Small intestine (tissue), 7 donors: ENCODE measurements at regions not wholly inside any gene's neighbourhood (a gene's known extent, or its start where the extent isn't known, plus 50 kb on each side); places are given as distances from the start of the nearest gene placed in this dataset.
"Not testable (repeated sequence)": the region's sequence is repeated elsewhere in the genome, so short reads cannot be mapped to it uniquely, and the experiment has no call there.

Experiments used
- DNase-seq, 2 donors: peaks; one replicate each; pipeline versions ENCODE4 v3.0.0 to v3.0.0-alpha.2; 2013
- FAIRE-seq: peaks from 2 replicates; lab custom pipeline; 2012; peaks lifted over from hg19 to GRCh38; lab: Jason Lieb, UNC
- H3K27ac ChIP-seq, 3 donors: one replicate each; pipeline ENCODE4 v1.5.1; 2013; ENCODE audit warnings: low read length in 2 of 3, mild to moderate bottlenecking in 2 of 3, control low read depth in 1 of 3, inconsistent platforms in 1 of 3, low read depth in 1 of 3, moderate library complexity in 1 of 3
- H3K27me3 ChIP-seq, 3 donors: one replicate each; pipeline ENCODE4 v1.6.1; 2013; ENCODE audit warnings: low read length in 3 of 3, inconsistent platforms in 1 of 3; ENCODE audit not compliant: control insufficient read depth in 3 of 3, insufficient read depth in 3 of 3
- H3K36me3 ChIP-seq, 3 donors: one replicate each; pipeline ENCODE4 v1.6.1; 2013; ENCODE audit warnings: low read length in 3 of 3, inconsistent platforms in 1 of 3, low read depth in 1 of 3, mild to moderate bottlenecking in 1 of 3, moderate library complexity in 1 of 3; ENCODE audit not compliant: control insufficient read depth in 3 of 3, insufficient read depth in 2 of 3
- H3K4me1 ChIP-seq, 3 donors: one replicate each; pipeline ENCODE4 v1.6.1; 2013; ENCODE audit warnings: low read length in 2 of 3, inconsistent platforms in 1 of 3, low read depth in 1 of 3, mild to moderate bottlenecking in 1 of 3, moderate library complexity in 1 of 3; ENCODE audit not compliant: control insufficient read depth in 3 of 3, insufficient read depth in 2 of 3
- H3K4me3 ChIP-seq, 3 donors: one replicate each; pipeline ENCODE4 v1.5.1; 2013; ENCODE audit warnings: low read length in 3 of 3, control low read depth in 1 of 3, inconsistent platforms in 1 of 3, low read depth in 1 of 3, mild to moderate bottlenecking in 1 of 3, moderate library complexity in 1 of 3
- H3K9me3 ChIP-seq, 2 donors: one replicate each; pipeline ENCODE4 v1.6.1; 2013; ENCODE audit warnings: low read depth in 1 of 2, low read length in 1 of 2; ENCODE audit not compliant: control insufficient read depth in 2 of 2, insufficient read depth in 1 of 2
- WGBS, 3 donors: extraction: QIAGEN DNeasy Blood & Tissue Kit; methylation state at CpG; one replicate each; pipeline ENCODE4 v1.1.7; 2013; 5-methylcytosine and 5-hydroxymethylcytosine counted together
- donor health status: healthy with polysubstance abuse.
- donor health status: control.
- donor health status: control.
- donor health status: Bipolar disorder and iron deficiency.
- donor health status: healthy.

GRCh38 chr18:52136532-52136931 lies 203.5 kb upstream of the DCC start:
- Histone ChIP-seq H3K9me3 (peaks cover 1 to 14% of the 10 kb centered on the region in 2 donors), H3K4me1 (no peaks in the 10 kb centered on the region), H3K4me3 (no peak overlapping the region), H3K27me3 (no peaks in the 10 kb centered on the region), H3K36me3 (no peaks in the 10 kb centered on the region), H3K27ac (no peak overlapping the region)
- no peak for DNase-seq
- no peak for FAIRE-seq

GRCh38 chr18:52140986-52141385 lies 199.0 kb upstream of the DCC start:
- FAIRE-seq (no peak), DNase-seq (no peak)
- 74 to 85% (median 77%) methylated on average over 6 of the region's 6 CpGs for WGBS, 3 donors
- Histone ChIP-seq H3K36me3 (no peaks in the 10 kb centered on the region), H3K4me1 (no peaks in the 10 kb centered on the region), H3K4me3 (no peak overlapping the region), H3K27ac (no peak overlapping the region), H3K27me3 (no peaks in the 10 kb centered on the region), H3K9me3 (peaks cover 1 to 10% of the 10 kb centered on the region in 2 donors)

DNA sequence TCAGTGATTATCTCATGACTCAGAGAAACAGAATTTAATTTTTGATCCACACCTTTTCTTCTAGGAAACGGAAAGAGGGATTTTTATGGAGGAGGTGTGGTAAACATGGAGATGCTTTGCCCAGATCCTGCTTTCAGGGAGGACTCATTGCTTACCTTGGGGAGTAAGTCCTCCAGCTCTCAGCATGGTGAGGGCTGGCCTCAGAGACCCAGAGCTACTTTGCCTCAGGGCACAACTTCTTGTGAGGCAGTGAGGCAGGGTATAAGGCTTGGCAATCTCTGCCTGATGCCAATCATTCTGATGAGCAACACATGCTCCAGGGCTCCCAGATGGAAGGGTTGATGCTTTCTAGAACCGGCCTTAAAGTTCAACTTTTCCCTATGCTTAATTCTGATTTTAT lies 189.9 kb upstream of the DCC start:
- no peak overlapping the region for H3K4me3 ChIP-seq
- H3K4me1 ChIP-seq, result no peaks in the 10 kb centered on the region
- DNase-seq (no peak), FAIRE-seq (no peak)
- no peaks in the 10 kb centered on the region for H3K36me3 ChIP-seq
- no peaks in the 10 kb centered on the region for H3K27me3 ChIP-seq
- 62 to 71% (median 65%) methylated on average over 2 of the region's 2 CpGs for WGBS, 3 donors
- no peaks in the 10 kb centered on the region for H3K9me3 ChIP-seq
- H3K27ac ChIP-seq, result no peak overlapping the region

GRCh38 chr18:52152036-52152435 lies 188.0 kb upstream of the DCC start:
- Histone ChIP-seq H3K27ac (no peak overlapping the region), H3K27me3 (no peaks in the 10 kb centered on the region), H3K36me3 (no peaks in the 10 kb centered on the region), H3K4me3 (no peak overlapping the region), H3K9me3 (no peaks in the 10 kb centered on the region), H3K4me1 (no peaks in the 10 kb centered on the region)
- 69 to 79% (median 71%) methylated on average over 3 of the region's 3 CpGs for WGBS, 3 donors
- DNase-seq (no peak), FAIRE-seq (no peak)

DNA sequence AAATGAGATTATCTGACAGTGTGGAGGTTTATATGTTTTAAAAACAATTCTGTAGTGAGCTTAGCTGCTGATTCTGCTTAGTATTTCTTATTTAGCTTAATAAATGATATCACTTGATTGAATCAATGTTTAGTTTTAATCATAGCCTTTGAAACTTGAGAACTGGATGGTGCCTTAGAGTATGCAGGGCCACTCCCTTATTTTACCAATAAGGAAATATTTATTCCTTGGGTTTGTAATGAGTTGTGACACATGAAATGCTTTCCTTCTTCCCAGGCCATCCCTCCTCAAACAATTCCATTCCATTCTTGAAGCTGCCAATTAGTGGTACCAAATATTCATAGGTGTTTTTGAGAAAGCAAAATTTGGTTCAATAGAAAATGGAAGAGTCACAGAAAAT lies 183.8 kb upstream of the DCC start:
- Histone ChIP-seq H3K4me1 (no peaks in the 10 kb centered on the region), H3K27me3 (no peaks in the 10 kb centered on the region), H3K4me3 (no peak overlapping the region), H3K9me3 (no peaks in the 10 kb centered on the region), H3K27ac (no peak overlapping the region), H3K36me3 (no peaks in the 10 kb centered on the region)
- DNase-seq, result no peak
- no peak for FAIRE-seq

- Histone ChIP-seq H3K27ac (no peak overlapping the region), H3K27me3 (no peaks in the 10 kb centered on the region), H3K9me3 (peaks cover 0 to 8% of the 10 kb centered on the region in 2 donors), H3K4me3 (no peak overlapping the region), H3K36me3 (no peaks in the 10 kb centered on the region), H3K4me1 (no peaks in the 10 kb centered on the region)
- WGBS, 3 donors, result 36 to 67% (median 46%) methylated on average over 2 of the region's 2 CpGs
- DNase-seq, result no peak
- FAIRE-seq, result no peak
Observed at GRCh38 chr18:52160636-52161035, 179.4 kb upstream of the DCC start.

GRCh38 chr18:52163478-52163877 lies 176.5 kb upstream of the DCC start:
- WGBS, 3 donors, result 94 to 100% (median 98%) methylated on average over 1 of the region's 1 CpG
- Histone ChIP-seq H3K27me3 (no peaks in the 10 kb centered on the region), H3K4me3 (no peak overlapping the region), H3K4me1 (no peaks in the 10 kb centered on the region), H3K9me3 (peaks cover 0 to 8% of the 10 kb centered on the region in 2 donors), H3K27ac (no peak overlapping the region), H3K36me3 (no peaks in the 10 kb centered on the region)
- DNase-seq, result no peak
- FAIRE-seq, result no peak

DNA sequence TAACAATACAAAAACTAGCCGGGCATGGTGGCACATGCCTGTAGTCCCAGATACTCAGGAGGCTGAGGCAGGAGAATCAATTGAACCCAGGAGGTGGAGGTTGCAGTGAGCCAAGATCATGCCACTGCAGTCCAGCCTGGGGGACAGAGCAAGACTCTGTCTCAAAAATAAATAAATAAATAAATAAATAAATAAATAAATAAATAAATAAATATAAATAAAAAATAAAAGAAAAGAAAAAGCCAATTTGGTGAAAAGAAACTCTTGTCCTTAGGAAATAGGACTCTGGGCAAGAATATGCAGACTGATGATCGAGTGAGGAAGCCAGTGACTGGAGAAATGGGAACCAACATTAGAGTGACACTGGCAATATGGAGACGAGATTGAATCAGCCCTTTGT lies 171.9 kb upstream of the DCC start:
- DNase-seq, H3K27me3 ChIP-seq, H3K36me3 ChIP-seq, H3K4me3 ChIP-seq, H3K27ac ChIP-seq, H3K9me3 ChIP-seq, H3K4me1 ChIP-seq, FAIRE-seq: not testable (repeated sequence)
- WGBS, 3 donors, result 67 to 90% (median 71%) methylated on average over 3 of the region's 3 CpGs

DNA sequence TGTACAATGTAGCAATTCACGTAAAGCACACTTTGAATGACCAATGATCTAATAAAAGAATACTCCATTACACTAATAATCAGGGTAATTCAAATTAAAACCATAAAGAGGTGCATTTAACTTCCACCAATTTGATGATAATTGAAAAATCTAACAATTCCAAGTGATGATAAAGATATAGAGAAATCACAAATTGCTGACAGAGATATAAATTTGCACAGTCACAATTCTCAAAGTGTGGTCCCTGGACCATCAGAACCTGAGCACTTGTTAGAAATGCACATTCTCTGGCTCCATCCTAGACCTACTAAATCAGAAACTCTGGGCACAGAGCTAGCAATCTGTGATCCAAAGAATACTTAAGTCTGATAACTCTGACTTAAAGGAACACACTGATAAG lies 165.8 kb upstream of the DCC start:
- FAIRE-seq (no peak), DNase-seq (no peak)
- Histone ChIP-seq H3K4me1 (no peaks in the 10 kb centered on the region), H3K4me3 (no peak overlapping the region), H3K27me3 (no peaks in the 10 kb centered on the region), H3K36me3 (no peaks in the 10 kb centered on the region), H3K9me3 (no peaks in the 10 kb centered on the region), H3K27ac (no peak overlapping the region)
- whole genome bisulfite sequencing, 3 donors, result 87 to 95% (median 88%) methylated on average over 1 of the region's 1 CpG
